ENCODE measurements at regions not wholly inside any gene's neighbourhood (a gene's known extent, or its start where the extent isn't known, plus 50 kb on each side); places are given as distances from the start of the nearest gene placed in this dataset.

GRCh38 chr16:64845071-64845470 lies 276.8 kb downstream of the CDH11 start:
- Histone ChIP-seq H3K27ac (no peak overlapping the region), H3K4me1 (no peaks in the 10 kb centered on the region), H3K27me3 (no peaks in the 10 kb centered on the region), H3K4me3 (no peak overlapping the region), H3K36me3 (no peaks in the 10 kb centered on the region), H3K9me3 (no peaks in the 10 kb centered on the region)
- WGBS, 5 donors: 83 to 88% (median 86%) methylated on average over 2 of the region's 2 CpGs
- no peak for DNase-seq
- no peak for TF ChIP-seq EP300 (IDR thresholded peaks at IDR 0.05)
- no peak for TF ChIP-seq POLR2A (IDR thresholded peaks at IDR 0.05)
- no peak for TF ChIP-seq CTCF (IDR thresholded peaks at IDR 0.05)
- TF ChIP-seq POLR2AphosphoS5 (IDR thresholded peaks at IDR 0.05): no peak
- intact Hi-C loops (cut with DNase I; ENCODE audit: low total_unique reads): no loop called here

- intact Hi-C loops (cut with DNase I; ENCODE audit: low total_unique reads): no loop called here
- H3K4me1 ChIP-seq: no peaks in the 10 kb centered on the region
- H3K36me3 ChIP-seq: no peaks in the 10 kb centered on the region
- no peak overlapping the region for H3K4me3 ChIP-seq
- no peaks in the 10 kb centered on the region for H3K9me3 ChIP-seq
- no peaks in the 10 kb centered on the region for H3K27me3 ChIP-seq
- no peak for TF ChIP-seq EP300 (IDR thresholded peaks at IDR 0.05)
- TF ChIP-seq POLR2AphosphoS5 (IDR thresholded peaks at IDR 0.05): no peak
- no peak for TF ChIP-seq CTCF (IDR thresholded peaks at IDR 0.05)
- no peak for TF ChIP-seq POLR2A (IDR thresholded peaks at IDR 0.05)
- DNase-seq: no peak
- no peak overlapping the region for H3K27ac ChIP-seq
Observed at GRCh38 chr16:64841482-64841881, 280.4 kb downstream of the CDH11 start.

GRCh38 chr16:64841071-64841470 lies 280.8 kb downstream of the CDH11 start:
- 59 to 65% (median 61%) methylated on average over 4 of the region's 4 CpGs for WGBS, 5 donors
- Histone ChIP-seq H3K4me3 (no peak overlapping the region), H3K27ac (no peak overlapping the region), H3K9me3 (no peaks in the 10 kb centered on the region), H3K27me3 (no peaks in the 10 kb centered on the region), H3K4me1 (no peaks in the 10 kb centered on the region), H3K36me3 (no peaks in the 10 kb centered on the region)
- DNase-seq: no peak
- intact Hi-C loops (cut with DNase I; ENCODE audit: low total_unique reads): no loop called here
- no peak for TF ChIP-seq CTCF (IDR thresholded peaks at IDR 0.05)
- TF ChIP-seq POLR2A (IDR thresholded peaks at IDR 0.05): no peak
- no peak for TF ChIP-seq EP300 (IDR thresholded peaks at IDR 0.05)
- no peak for TF ChIP-seq POLR2AphosphoS5 (IDR thresholded peaks at IDR 0.05)

- Histone ChIP-seq H3K27me3 (no peaks in the 10 kb centered on the region), H3K36me3 (no peaks in the 10 kb centered on the region), H3K9me3 (peaks cover 0 to 16% (median 6%) of the 10 kb centered on the region in 4 donors), H3K4me1 (no peaks in the 10 kb centered on the region), H3K4me3 (no peak overlapping the region), H3K27ac (peak overlapping the region in 1 of 5 donors; percentile 4)
- DNase-seq: peak in 1 of 2 donors; percentile 18
- WGBS, 5 donors: 54 to 83% (median 72%) methylated on average over 2 of the region's 2 CpGs
- TF ChIP-seq CTCF (IDR thresholded peaks at IDR 0.05) (no peak), POLR2A (IDR thresholded peaks at IDR 0.05) (no peak), EP300 (IDR thresholded peaks at IDR 0.05) (no peak), POLR2AphosphoS5 (IDR thresholded peaks at IDR 0.05) (no peak)
- intact Hi-C loops (cut with DNase I; ENCODE audit: low total_unique reads): no loop called here
Observed at GRCh38 chr16:64830653-64831052, 291.2 kb downstream of the CDH11 start.

All from stomach (tissue), 8 donors.